ENCODE measurements at regions not wholly inside any gene's neighbourhood (a gene's known extent, or its start where the extent isn't known, plus 50 kb on each side); places are given as distances from the start of the nearest gene placed in this dataset.

DNA sequence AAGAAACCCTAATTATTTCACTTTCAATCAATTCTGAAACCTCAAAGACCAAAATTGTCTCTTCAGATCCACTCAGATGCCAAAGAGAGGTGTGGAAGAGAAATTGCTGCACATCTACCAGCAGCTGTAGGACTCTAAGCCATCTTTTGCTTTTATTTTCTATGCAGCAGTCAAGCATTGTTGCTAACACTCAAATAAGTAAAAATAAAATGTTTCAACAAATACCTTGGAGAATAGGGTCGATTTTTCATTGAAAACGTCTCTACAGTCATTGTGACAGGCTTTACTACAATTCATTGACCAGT lies 66.4 kb upstream of the CFAP20DC start:
- ChIA-PET POLR2A (ENCODE audit: unreplicated experiment) (no interaction called here), CTCF (no interaction called here)
- Histone ChIP-seq H3K79me2 (ENCODE audit: low read depth) (no peaks in the 10 kb centered on the region), H3K4me2 (peak overlapping the region; percentile 10; the same call in 1 of the 2 replicates), H3K27me3 (ENCODE audit: insufficient read depth, low read depth) (no peaks in the 10 kb centered on the region), H3K4me3 (no peak overlapping the region), H3K36me3 (ENCODE audit: low read depth) (no peaks in the 10 kb centered on the region), H4K20me1 (ENCODE audit: insufficient read depth) (no peaks in the 10 kb centered on the region), H3K9me2 (ENCODE audit: insufficient read depth) (no peaks in the 10 kb centered on the region), H3K4me1 (replicated peaks; ENCODE audit: insufficient read depth) (no peaks in the 10 kb centered on the region; the same call in 1 of the 2 replicates), H3F3A (ENCODE audit: insufficient read depth, low read depth) (no peaks in the 10 kb centered on the region), H3K9me3 (ENCODE audit: insufficient read depth, low read depth) (no peaks in the 10 kb centered on the region), H2AFZ (no peak overlapping the region), H3K27ac (no peak overlapping the region)
- BruUV-seq (replicated peaks): no TSS peak
- DNase-seq: no peak
- no peak for TF ChIP-seq EZH2 (IDR thresholded peaks at IDR 0.05; ENCODE audit: low read depth)
- TF ChIP-seq, protein P1, sequence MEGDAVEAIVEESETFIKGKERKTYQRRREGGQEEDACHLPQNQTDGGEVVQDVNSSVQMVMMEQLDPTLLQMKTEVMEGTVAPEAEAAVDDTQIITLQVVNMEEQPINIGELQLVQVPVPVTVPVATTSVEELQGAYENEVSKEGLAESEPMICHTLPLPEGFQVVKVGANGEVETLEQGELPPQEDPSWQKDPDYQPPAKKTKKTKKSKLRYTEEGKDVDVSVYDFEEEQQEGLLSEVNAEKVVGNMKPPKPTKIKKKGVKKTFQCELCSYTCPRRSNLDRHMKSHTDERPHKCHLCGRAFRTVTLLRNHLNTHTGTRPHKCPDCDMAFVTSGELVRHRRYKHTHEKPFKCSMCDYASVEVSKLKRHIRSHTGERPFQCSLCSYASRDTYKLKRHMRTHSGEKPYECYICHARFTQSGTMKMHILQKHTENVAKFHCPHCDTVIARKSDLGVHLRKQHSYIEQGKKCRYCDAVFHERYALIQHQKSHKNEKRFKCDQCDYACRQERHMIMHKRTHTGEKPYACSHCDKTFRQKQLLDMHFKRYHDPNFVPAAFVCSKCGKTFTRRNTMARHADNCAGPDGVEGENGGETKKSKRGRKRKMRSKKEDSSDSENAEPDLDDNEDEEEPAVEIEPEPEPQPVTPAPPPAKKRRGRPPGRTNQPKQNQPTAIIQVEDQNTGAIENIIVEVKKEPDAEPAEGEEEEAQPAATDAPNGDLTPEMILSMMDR (conservative IDR thresholded peaks at IDR 0.05): no peak
- intact Hi-C loops (cut with micrococcal nuclease; ENCODE audit: unreplicated experiment): no loop called here

DNA sequence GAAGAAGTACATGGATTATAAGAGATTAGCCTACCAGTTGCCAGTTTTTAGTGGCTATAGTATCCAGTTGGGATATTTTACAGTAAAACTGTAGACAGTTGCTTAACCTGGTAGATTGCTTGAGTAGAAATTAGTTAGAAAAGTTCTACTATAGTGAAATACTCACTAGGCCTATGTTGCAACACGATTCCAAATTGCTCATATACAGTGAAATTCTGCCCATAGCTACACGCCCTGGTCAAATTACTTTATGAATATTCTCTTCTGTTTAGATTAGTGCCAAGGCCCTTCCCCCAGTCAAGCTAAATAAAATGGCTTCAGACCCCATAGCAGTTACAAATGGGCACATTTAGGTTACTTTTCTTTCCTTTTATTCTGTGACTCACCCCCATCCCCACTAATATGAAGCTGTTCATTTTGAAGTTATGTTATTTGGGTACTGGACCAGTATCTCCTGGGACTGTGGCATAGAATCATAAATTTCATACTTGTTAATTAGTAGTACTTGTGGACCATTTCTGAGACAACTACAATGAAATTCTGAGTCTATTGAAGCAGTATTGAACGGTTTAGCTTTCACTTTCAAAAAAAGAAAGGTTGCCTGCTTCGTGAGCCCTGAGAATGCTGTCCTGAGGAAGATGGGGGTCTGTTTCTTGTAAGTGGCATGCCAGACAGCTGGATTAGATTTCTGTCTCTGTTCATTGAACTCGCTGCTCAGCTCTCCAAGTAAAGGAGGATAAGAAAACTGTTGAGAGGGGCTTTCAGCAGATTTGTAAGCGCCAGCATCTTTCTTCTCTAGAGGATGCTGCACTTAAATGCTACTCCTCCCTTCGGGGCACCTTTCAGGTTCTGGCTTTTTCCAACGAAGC lies 65.8 kb upstream of the CFAP20DC start:
- TF ChIP-seq, protein P1 (conservative IDR thresholded peaks at IDR 0.05): no peak
- no peak for TF ChIP-seq EZH2 (IDR thresholded peaks at IDR 0.05; ENCODE audit: low read depth)
- DNase-seq: no peak
- BruUV-seq (replicated peaks): no TSS peak
- Histone ChIP-seq H3K4me1 (replicated peaks; ENCODE audit: insufficient read depth) (no peaks in the 10 kb centered on the region; the same call in 1 of the 2 replicates), H3K4me2 (peak overlapping the region; percentile 10), H3K27me3 (ENCODE audit: insufficient read depth, low read depth) (no peaks in the 10 kb centered on the region), H3K27ac (no peak overlapping the region), H4K20me1 (ENCODE audit: insufficient read depth) (no peaks in the 10 kb centered on the region), H3F3A (ENCODE audit: insufficient read depth, low read depth) (no peaks in the 10 kb centered on the region), H3K4me3 (no peak overlapping the region), H2AFZ (no peak overlapping the region), H3K79me2 (ENCODE audit: low read depth) (no peaks in the 10 kb centered on the region), H3K9me2 (ENCODE audit: insufficient read depth) (no peaks in the 10 kb centered on the region), H3K36me3 (ENCODE audit: low read depth) (no peaks in the 10 kb centered on the region), H3K9me3 (ENCODE audit: insufficient read depth, low read depth) (no peaks in the 10 kb centered on the region)
- ChIA-PET CTCF (no interaction called here), POLR2A (ENCODE audit: unreplicated experiment) (no interaction called here)
- intact Hi-C loops (cut with micrococcal nuclease; ENCODE audit: unreplicated experiment): no loop called here

DNA sequence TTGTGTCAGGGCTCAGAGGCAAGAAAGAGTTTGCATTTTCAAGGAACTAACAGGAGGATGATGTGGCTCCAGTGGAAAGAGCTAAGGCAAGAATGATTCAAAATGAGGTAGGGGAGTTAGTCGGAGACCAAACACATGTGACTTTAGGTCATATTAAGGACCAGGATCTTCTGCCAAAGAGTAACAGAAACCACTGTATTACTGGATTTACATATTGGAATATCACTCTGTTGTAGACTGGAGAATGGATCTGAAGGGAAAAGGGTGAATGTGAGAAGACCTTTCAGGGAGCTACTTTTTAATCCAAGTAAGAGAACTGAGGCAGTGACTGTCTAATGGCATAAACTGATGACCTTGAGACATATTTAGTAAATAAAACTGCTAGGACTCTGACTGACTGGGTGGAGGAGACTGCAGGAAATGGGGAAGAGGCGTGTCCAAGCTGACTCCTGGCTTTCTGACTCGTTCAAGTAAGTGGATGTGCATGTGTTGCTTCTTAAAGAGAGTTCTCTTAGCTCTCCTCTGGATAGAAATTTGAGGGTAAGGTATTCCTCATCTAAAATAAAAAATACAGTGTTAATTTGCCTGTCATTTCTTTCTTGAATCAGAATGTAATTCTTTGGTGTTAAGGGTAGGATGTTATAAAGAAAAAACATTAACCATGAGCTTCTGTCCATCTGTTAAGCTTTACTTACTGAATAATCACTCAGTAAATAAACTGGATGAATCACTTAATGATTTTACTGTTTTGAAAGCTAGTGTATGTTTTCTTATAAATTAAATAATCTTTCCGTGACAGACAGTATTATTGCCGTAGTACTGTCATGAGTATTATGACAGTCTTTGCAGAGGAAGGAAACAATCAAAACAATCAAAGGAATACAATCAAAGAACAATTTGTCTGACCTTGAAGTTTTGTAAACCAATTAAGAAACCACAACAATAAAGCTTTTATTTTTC lies 58.3 kb upstream of the CFAP20DC start:
- Histone ChIP-seq H3K27me3 (ENCODE audit: insufficient read depth, low read depth) (no peaks in the 10 kb centered on the region), H3K9me2 (ENCODE audit: insufficient read depth) (no peaks in the 10 kb centered on the region), H3K36me3 (ENCODE audit: low read depth) (no peaks in the 10 kb centered on the region), H2AFZ (no peak overlapping the region), H3K4me2 (0 out of 2 replicates have a peak overlapping the region, but pooled peaks have one; percentile 3), H3K79me2 (ENCODE audit: low read depth) (no peaks in the 10 kb centered on the region), H3F3A (ENCODE audit: insufficient read depth, low read depth) (no peaks in the 10 kb centered on the region), H3K9me3 (ENCODE audit: insufficient read depth, low read depth) (no peaks in the 10 kb centered on the region), H4K20me1 (ENCODE audit: insufficient read depth) (no peaks in the 10 kb centered on the region), H3K27ac (no peak overlapping the region), H3K4me1 (replicated peaks; ENCODE audit: insufficient read depth) (no peaks in the 10 kb centered on the region), H3K4me3 (no peak overlapping the region)
- BruUV-seq (replicated peaks): no TSS peak
- intact Hi-C loops (cut with micrococcal nuclease; ENCODE audit: unreplicated experiment): no loop called here
- POLR2A ChIA-PET (ENCODE audit: unreplicated experiment): interaction anchor here (0.6 kb wide), 1 partner anchor 60 kb away, joined by 3 read pairs; no protein-coding TSS in a partner anchor
- no peak for TF ChIP-seq EZH2 (IDR thresholded peaks at IDR 0.05; ENCODE audit: low read depth)
- TF ChIP-seq, protein P1 (conservative IDR thresholded peaks at IDR 0.05): no peak
- no peak for DNase-seq
- CTCF ChIA-PET: no interaction called here

All from PC-9 (cell line).